Ovary (tissue), 3 donors: ENCODE measurements at regions not wholly inside any gene's neighbourhood (a gene's known extent, or its start where the extent isn't known, plus 50 kb on each side); places are given as distances from the start of the nearest gene placed in this dataset.

ENCODE experiments used
- POLR2A ChIP-seq: fragments of 450-650 bp; IDR thresholded peaks from one replicate; pipeline ENCODE4 v1.6.1; 2017; ENCODE audit warnings: antibody characterized with exemption, mild to moderate bottlenecking, moderate library complexity
- TF ChIP-seq, protein P1 (sequence below), 3 donors: fragments of 450-650 bp in 2 of 3; fragments of 200-600 bp in 1 of 3; IDR thresholded peaks; one replicate each; pipeline versions ENCODE4 v1.5.1 to v1.8.0; 2016 to 2022; ENCODE audit warnings: antibody characterized with exemption in 3 of 3, mild to moderate bottlenecking in 1 of 3
- donor health status: DM: no; HTN: no; CAD: no.

DNA sequence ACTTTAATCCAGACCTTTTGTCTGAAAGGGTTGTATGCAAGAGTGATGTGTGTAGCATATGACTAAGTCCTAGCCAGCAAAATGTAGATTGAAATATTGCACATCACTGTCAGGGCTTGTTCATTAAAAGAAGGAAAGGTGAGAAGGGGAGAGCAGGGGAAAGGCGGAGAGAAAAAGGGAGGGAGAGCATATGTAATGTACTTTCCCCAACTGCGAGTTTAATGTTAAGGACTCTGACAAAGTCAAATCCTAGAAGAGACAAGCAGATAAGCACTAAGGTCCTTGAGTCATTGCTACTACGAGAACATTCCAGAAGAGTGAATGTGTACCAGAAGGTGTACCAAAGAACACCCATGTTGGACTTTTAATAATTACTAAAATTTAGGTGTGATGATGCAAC is 1336.7 kb downstream of the NSUN3 start:
- TF ChIP-seq, protein P1, sequence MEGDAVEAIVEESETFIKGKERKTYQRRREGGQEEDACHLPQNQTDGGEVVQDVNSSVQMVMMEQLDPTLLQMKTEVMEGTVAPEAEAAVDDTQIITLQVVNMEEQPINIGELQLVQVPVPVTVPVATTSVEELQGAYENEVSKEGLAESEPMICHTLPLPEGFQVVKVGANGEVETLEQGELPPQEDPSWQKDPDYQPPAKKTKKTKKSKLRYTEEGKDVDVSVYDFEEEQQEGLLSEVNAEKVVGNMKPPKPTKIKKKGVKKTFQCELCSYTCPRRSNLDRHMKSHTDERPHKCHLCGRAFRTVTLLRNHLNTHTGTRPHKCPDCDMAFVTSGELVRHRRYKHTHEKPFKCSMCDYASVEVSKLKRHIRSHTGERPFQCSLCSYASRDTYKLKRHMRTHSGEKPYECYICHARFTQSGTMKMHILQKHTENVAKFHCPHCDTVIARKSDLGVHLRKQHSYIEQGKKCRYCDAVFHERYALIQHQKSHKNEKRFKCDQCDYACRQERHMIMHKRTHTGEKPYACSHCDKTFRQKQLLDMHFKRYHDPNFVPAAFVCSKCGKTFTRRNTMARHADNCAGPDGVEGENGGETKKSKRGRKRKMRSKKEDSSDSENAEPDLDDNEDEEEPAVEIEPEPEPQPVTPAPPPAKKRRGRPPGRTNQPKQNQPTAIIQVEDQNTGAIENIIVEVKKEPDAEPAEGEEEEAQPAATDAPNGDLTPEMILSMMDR (IDR thresholded peaks at IDR 0.05), result no peak
- TF ChIP-seq POLR2A, result no peak
